Kidney tubule cell (primary cell): ENCODE measurements at regions not wholly inside any gene's neighbourhood (a gene's known extent, or its start where the extent isn't known, plus 50 kb on each side); places are given as distances from the start of the nearest gene placed in this dataset.

ENCODE experiments used
- DNase-seq: peaks from one replicate; pipeline ENCODE4 v3.0.0-alpha.2; 2018; ENCODE audit warnings: low spot score

GRCh38 chr10:78516236-78516635, 482.6 kb downstream of the RPS24 start:
- DNase-seq = no peak

DNA sequence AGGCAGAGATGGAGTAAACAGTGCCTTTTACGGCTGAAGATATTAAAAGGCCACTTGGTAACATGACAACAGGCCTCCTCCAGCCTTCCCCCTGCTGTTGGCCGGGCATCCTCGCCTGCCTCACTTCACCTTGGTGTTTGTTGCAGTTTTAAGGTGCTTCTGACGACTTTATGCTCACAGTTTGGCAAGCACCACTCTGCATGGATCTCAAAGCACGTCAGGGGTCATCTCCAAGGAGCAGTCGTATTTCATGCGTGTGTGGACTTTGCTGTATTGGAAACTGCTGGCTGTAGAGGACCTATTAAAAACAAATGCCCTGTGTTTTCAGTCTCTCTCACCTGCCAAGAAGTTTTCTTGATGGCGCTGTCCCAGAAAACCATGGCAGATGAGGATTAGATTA, 483.1 kb downstream of the RPS24 start:
- no peak for DNase-seq

- no peak for DNase-seq
Observed at GRCh38 chr10:78518224-78518623, 484.6 kb downstream of the RPS24 start.

GRCh38 chr10:78520737-78521430, 487.2 kb downstream of the RPS24 start:
- DNase-seq = peak; percentile 89

DNA sequence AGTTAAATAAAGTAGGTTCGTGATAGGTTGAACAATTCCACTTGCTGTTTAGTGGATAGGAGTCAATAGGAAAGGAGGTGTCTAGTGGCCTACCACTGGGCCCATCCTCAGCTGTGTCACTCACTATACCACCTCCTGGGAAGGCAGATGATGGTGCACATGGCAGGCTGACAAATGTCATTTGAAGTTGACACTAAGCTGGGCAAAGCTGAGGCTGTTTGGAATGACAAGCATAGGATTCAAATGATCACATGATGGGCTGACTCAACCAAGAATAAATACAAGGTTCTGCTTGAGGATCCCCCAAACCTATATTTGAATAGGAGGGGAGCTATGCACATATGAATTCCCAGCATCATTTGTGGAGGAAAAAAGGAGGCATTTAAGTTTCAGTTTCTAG, 489.8 kb downstream of the RPS24 start:
- no peak for DNase-seq

GRCh38 chr10:78524342-78524741, 490.7 kb downstream of the RPS24 start:
- DNase-seq = no peak

DNA sequence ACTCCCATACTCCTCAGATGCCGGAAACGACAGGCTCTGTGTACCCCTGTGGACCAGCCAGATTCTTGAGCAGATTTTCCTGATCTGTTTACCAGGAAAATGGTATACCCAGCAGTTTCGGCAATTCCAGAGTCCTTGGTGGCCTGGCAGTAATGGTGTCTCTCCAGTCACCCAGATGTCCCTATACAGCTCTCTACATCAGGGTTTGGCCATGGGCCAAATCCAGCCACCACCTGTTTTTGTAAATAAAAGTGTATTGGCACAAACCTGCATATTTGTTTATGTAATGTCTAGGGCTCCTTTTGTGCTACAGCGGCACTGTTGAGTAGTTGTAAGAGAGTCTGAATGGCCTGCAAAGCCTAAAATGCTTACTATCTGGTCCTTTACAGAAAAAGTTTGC, 491.3 kb downstream of the RPS24 start:
- no peak for DNase-seq

GRCh38 chr10:78526347-78526746, 492.7 kb downstream of the RPS24 start:
- no peak for DNase-seq

GRCh38 chr10:78527296-78527695, 493.6 kb downstream of the RPS24 start:
- DNase-seq = no peak

DNA sequence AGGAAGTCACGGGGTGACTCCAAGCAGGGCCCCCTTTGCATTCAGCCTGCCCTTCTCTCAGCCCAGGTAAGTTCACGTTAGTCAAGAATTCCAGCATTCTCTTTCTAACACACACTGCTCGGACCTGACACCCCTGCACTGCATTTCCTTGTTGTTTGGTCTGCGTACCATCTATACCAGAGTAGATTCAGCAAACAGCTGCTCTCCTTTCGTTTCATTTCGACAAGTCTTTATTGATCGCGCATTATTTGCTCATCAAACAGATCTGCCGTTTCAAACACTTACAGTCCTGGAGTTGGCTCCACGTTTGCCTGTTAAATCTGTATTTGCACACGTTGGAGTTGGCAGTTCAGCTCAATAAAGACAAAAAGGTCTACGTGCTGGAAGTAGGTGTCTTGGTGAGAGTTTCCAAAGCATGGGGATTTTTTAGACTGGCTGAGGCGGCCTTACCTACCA, 495.1 kb downstream of the RPS24 start:
- no peak for DNase-seq

- no peak for DNase-seq
Observed at GRCh38 chr10:78529262-78529661, 495.6 kb downstream of the RPS24 start.

DNA sequence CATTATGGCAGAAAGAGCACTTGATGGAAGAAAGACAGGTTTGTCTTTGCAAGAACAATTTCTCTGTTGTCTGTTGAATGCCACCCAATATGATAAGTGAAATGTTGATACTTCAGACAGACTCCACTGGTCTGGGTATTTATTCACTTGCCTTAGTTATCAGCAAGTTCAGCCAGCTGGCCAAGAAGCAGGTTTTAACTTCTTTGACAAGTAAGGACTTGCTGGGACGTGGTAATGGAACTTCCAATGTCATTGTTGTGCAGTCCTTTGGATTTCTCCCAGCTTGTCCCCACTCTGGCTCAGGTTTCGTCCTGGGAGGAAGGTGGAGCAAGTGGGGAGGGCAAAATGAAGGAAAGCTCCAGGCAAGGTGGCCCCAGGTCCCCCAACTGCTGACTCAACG, 497.4 kb downstream of the RPS24 start:
- DNase-seq = no peak

GRCh38 chr10:78532480-78533042, 498.9 kb downstream of the RPS24 start:
- no peak for DNase-seq

GRCh38 chr10:78533098-78533497, 499.4 kb downstream of the RPS24 start:
- DNase-seq = no peak

- DNase-seq = no peak
Observed at GRCh38 chr10:78533776-78534175, 500.1 kb downstream of the RPS24 start.

DNA sequence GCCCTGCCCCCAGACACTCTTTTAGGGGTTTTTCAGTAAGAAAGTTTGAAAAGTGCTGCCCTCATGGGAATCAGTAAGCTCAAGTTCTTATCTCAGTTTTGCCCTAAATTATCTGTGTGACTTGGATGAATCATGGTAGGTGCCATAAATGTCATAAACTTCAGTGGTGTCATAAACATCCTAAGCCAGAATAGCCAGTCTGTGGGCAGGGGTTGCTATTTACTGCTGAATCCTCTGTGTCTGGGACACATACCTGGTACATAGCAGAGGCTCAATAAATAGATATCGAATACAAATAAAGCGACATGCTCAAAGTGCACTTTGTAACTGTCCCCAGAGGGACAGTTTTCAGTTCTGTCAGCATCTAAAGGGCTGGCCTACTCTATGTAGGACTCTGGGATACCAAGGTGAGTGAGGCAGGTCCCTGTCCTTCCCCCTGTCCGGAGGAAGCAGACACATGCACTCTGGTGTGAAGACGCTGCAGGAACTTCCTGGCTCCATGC, 502.1 kb downstream of the RPS24 start:
- no peak for DNase-seq

DNA sequence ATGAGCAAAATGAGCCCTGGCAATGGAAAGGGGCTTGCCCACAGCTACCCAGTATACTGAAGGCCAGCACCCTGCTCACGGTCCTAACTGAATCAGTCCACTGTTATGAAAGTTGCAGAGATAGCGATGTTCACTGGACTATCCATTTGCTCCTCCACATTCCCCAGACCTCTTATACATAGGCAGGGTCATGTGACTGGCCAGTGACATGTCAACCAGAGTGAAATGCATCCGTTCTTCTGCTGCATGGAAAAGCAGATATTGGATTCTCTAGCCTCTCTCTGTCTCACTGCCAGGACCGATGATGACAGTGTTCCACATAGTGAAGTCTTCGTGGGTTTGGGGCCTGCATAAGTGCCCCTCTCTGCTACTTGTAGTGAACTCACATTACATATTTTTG, 503.4 kb downstream of the RPS24 start:
- no peak for DNase-seq

DNA sequence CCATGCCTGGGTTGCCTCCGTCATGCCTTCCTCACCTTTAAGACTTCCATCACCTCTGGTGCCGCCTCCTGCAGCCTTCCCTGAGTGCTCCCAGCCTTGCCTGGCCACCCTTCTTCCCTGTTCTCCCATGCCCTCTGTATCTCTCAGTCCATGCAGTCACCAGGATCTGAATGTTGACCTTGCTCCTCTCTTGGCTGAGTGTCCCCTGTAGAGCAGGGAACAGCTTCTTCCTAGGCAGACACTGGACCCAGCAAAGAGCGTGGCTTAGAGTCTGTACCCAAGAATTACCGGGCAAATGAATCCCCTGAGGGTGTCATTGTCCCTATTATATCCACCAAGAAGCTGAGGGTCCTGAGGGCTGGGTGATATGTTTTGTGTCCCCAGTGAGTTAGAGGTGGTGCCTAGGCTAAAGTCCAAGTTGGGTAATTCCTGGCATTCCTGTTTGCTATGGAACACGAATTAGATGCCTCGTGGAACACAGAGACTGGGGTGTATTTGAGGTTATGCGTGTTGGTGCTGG, 505.6 kb downstream of the RPS24 start:
- DNase-seq = no peak

DNA sequence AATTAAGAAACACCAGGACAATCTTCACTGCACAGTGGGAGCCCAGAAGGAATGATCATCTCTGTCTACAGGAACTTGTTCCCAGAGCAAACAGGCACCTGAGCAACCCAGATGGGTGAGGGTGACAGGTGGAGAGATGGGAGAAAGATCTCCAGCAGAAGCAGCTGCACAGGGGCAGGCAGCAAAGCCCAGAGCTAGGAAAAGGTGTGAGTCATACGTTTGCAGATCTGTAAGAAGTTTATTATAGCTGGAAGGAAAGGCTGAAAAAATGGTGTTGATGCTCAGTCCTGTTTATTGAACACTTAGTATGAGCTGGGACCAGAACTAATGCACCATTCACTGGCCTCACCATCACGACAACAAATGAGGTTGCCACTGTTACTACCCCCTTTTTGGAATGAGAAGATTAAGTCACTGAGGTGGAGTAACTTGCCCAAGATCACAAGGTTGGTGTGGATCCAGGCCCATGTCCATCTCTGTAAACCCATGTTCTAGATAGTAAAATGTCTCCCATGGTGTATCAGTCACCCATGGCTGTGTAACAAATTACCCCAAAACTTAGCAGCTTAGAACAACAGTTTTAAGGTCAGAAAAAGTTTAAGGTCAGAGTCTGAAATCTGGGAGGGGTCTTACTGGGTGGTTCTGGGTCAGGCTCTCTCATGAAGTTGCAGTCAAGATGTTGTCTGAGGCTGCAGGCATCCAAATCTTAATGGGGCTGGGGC, 506.9 kb downstream of the RPS24 start:
- DNase-seq = no peak

DNA sequence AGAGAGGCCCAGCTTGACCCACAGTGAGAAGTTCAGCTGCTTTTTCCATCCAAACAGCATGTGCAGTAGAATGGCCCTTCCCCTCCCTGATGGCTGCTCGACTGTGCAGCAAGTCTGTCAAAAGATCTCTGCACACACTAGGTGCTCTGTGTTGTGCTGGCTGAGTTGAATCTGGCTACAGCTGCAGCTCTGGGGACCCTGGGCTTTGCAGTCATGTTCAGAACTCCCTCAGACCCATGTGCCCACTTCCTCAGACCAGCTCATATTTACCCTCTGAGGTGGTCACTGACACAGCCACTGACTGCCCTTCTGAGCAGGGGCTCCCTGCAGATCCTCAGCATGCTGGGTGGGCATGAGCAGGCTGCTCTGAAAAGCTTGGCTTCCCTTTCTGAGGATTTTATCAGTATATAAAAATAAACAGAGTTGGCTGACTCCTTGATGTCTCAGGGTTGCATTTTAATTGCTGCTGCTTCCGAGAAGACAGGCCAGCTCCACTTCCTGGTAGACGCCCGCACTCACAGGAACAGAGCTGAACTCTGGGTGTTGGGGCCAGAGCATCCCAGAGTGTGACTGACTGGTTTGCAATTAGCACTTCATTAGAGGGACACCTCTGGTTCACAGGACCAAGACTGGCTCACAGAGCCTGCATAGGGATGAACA, 507.9 kb downstream of the RPS24 start:
- DNase-seq = no peak

DNA sequence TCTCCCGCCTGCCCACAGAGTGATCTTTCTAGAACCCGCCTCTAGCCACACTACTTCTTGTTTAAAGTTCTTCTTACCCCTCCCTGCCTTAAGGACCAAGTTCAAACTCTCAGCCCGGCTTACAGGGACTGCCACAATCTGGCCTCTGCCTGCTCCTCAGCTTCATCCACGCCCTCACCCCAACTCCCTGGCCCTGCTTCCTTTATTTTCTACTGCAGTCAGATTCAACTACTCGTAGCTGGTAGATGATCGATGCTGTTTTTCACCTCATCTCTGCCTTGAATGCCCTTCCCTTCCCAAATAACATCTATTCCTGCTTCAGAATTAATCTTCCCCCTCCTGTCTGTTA, 508.5 kb downstream of the RPS24 start:
- no peak for DNase-seq

DNA sequence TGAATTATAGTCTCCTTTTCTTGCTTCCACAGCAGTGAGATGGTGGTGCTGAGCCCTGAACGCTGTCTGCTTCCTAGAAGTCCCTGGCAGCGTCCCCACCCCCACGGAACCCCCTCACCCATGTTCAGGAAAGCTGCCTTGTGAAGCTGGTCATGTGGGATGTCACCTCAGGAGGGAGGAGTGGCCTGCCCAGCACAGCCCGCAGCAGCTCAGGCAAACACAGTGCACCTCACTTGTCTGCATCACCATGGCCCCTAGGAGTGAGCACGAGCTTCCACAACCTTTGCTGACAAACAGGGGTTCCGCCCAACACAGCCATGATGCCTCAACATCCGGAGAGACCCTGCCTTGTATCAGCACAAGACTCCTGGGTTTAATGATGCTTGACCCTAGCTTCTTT, 508.9 kb downstream of the RPS24 start:
- no peak for DNase-seq
